NCI-H748 (cell line): ENCODE measurements at regions not wholly inside any gene's neighbourhood (a gene's known extent, or its start where the extent isn't known, plus 50 kb on each side); places are given as distances from the start of the nearest gene placed in this dataset.
"Not testable (repeated sequence)": the region's sequence is repeated elsewhere in the genome, so short reads cannot be mapped to it uniquely, and the experiment has no call there.

Experiments used
- DNase-seq: peaks from one replicate; lab custom pipeline; 2025; ENCODE audit not compliant: unreplicated experiment; lab: John Stamatoyannopoulos, UW

GRCh38 chr6:82573254-82573972 lies 209.8 kb downstream of the TPBG start:
- peak; percentile 30 for DNase-seq

- DNase-seq = no peak
Measured at GRCh38 chr6:82576284-82576683, 212.7 kb downstream of the TPBG start.

- no peak for DNase-seq
Measured at GRCh38 chr6:82584194-82584695, 220.6 kb downstream of the TPBG start.

GRCh38 chr6:82584856-82585255 lies 221.2 kb downstream of the TPBG start:
- DNase-seq = no peak

- peak; percentile 10 for DNase-seq
Measured at GRCh38 chr6:82588020-82588419, 224.4 kb downstream of the TPBG start.

- DNase-seq = no peak
Measured at GRCh38 chr6:82588859-82589412, 225.3 kb downstream of the TPBG start.

- DNase-seq = peak; percentile 86
Measured at GRCh38 chr6:82589509-82590206, 226.0 kb downstream of the TPBG start.

- DNase-seq = peak; percentile 98
Measured at GRCh38 chr6:82597201-82597600, 233.6 kb downstream of the TPBG start.

GRCh38 chr6:82602776-82603175 lies 239.2 kb downstream of the TPBG start:
- DNase-seq = no peak

GRCh38 chr6:82603871-82604270 lies 240.3 kb downstream of the TPBG start:
- no peak for DNase-seq

GRCh38 chr6:82607998-82608725 lies 244.5 kb downstream of the TPBG start:
- no peak for DNase-seq

GRCh38 chr6:82608781-82609180 lies 245.2 kb downstream of the TPBG start:
- peak; percentile 17 for DNase-seq

GRCh38 chr6:82611751-82612150 lies 248.1 kb downstream of the TPBG start:
- no peak for DNase-seq

GRCh38 chr6:82612475-82613039 lies 248.9 kb downstream of the TPBG start:
- peak; percentile 80 for DNase-seq

- no peak for DNase-seq
Measured at GRCh38 chr6:82614518-82614917, 250.9 kb downstream of the TPBG start.

- DNase-seq = no peak
Measured at GRCh38 chr6:82616386-82617028, 252.9 kb downstream of the TPBG start.

GRCh38 chr6:82617648-82618047 lies 254.0 kb downstream of the TPBG start:
- DNase-seq = no peak

GRCh38 chr6:82619573-82619972 lies 256.0 kb downstream of the TPBG start:
- no peak for DNase-seq

- DNase-seq = no peak
Measured at GRCh38 chr6:82622461-82622860, 258.8 kb downstream of the TPBG start.

- DNase-seq = no peak
Measured at GRCh38 chr6:82624251-82624650, 260.6 kb downstream of the TPBG start.

GRCh38 chr6:82626946-82627345 lies 263.3 kb downstream of the TPBG start:
- DNase-seq = not testable (repeated sequence)
